ACC112 (cell line): ENCODE measurements at regions not wholly inside any gene's neighbourhood (a gene's known extent, or its start where the extent isn't known, plus 50 kb on each side); places are given as distances from the start of the nearest gene placed in this dataset.

ENCODE experiments used
- H2AFZ ChIP-seq: fragments of 200-600 bp; sonication (generic); one replicate; pipeline ENCODE4 v1.6.0; 2017; ENCODE audit warnings: antibody characterized with exemption, low read length; ENCODE audit not compliant: unreplicated experiment
- H3K27ac ChIP-seq: fragments of 200-600 bp; sonication (generic); 2 replicates; pipeline ENCODE4 v1.5.1; 2014; ENCODE audit warnings: low read depth, mild to moderate bottlenecking, antibody characterized with exemption, low read length, moderate library complexity
- H3K27me3 ChIP-seq: fragments of 200-600 bp; sonication (generic); 2 replicates; pipeline ENCODE4 v1.6.1; 2014; ENCODE audit warnings: mild to moderate bottlenecking, antibody characterized with exemption, low read length, moderate library complexity, mixed read lengths; ENCODE audit not compliant: insufficient read depth
- H3K36me3 ChIP-seq: fragments of 200-600 bp; sonication (generic); 2 replicates; pipeline ENCODE4 v1.6.1; 2016; ENCODE audit warnings: mild to moderate bottlenecking, antibody characterized with exemption, low read length, moderate library complexity, mixed read lengths; ENCODE audit not compliant: insufficient read depth
- H3K4me1 ChIP-seq: fragments of 200-600 bp; sonication (generic); one replicate; pipeline ENCODE4 v1.6.1; 2016; ENCODE audit warnings: low read length, mixed read lengths; ENCODE audit not compliant: insufficient read depth, unreplicated experiment, control insufficient read depth
- H3K4me3 ChIP-seq: fragments of 200-600 bp; sonication (generic); 2 replicates; pipeline ENCODE4 v1.5.1; 2014; ENCODE audit warnings: mild to moderate bottlenecking, low read depth, low read length
- H3K79me2 ChIP-seq: fragments of 200-600 bp; sonication (generic); one replicate; pipeline ENCODE4 v1.6.0; 2016; ENCODE audit warnings: low read length; ENCODE audit not compliant: control insufficient read depth, unreplicated experiment, insufficient read depth

GRCh38 chr2:136482966-136483365 lies 282.4 kb upstream of the THSD7B start:
- Histone ChIP-seq H3K36me3 (no peaks in the 10 kb centered on the region), H3K4me1 (no peaks in the 10 kb centered on the region), H3K27me3 (no peaks in the 10 kb centered on the region), H3K27ac (no peak overlapping the region), H3K4me3 (no peak overlapping the region), H3K79me2 (no peaks in the 10 kb centered on the region), H2AFZ (no peak overlapping the region)

- Histone ChIP-seq H3K4me3 (no peak overlapping the region), H3K27me3 (no peaks in the 10 kb centered on the region), H3K27ac (no peak overlapping the region), H2AFZ (no peak overlapping the region), H3K79me2 (no peaks in the 10 kb centered on the region), H3K4me1 (no peaks in the 10 kb centered on the region), H3K36me3 (no peaks in the 10 kb centered on the region)
Observed at GRCh38 chr2:136482006-136482405, 283.3 kb upstream of the THSD7B start.

DNA sequence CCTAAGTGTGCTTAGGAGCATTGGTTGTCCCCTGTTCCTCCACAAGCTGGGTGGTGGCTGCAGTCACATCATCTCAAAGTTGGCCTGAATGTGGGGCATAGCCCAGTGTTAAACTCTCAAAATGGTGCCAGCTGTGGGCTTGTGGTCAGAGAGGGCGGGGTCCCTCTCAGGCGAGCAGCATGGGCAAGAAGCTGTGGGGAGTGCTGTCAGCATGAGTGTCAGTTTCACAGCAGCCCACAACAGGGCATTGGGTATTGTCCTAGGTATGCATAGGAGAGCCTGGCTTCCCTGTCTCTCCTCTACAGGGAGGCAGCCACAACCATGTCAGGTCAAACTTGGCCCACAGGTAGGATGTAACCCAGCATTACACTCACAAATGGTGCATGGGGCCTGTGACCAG lies 285.6 kb upstream of the THSD7B start:
- no peak overlapping the region for H3K4me3 ChIP-seq
- no peak overlapping the region for H2AFZ ChIP-seq
- H3K79me2 ChIP-seq = no peaks in the 10 kb centered on the region
- no peaks in the 10 kb centered on the region for H3K36me3 ChIP-seq
- H3K27ac ChIP-seq = no peak overlapping the region
- H3K4me1 ChIP-seq = no peaks in the 10 kb centered on the region
- H3K27me3 ChIP-seq = no peaks in the 10 kb centered on the region

DNA sequence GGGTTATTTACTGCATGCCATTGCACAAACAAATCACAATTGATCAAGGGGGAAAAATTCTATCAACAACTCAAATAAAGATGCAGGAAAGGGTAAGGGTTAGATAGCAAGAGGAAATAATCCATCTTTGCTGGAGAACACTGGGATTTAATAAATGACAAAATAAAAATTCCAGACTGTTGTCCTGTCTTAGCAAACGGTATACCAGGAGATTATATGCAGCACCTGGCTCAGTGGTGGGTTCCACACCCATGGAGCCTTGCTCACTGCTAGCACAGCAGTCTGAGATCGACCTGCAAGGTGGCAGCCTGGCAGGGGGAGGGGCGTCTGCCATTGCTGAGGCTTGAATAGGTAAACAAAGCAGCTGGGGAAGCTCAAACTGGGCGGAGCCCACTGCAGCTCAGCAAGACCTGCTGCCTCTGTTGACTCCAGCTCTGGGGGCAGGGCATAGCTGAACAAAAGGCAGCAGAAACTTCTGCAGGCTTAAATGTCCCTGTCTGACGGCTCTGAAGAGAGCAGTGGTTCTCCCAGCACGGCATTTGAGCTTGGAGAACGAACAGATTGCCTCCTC lies 296.5 kb upstream of the THSD7B start:
- Histone ChIP-seq H3K27ac (no peak overlapping the region), H3K4me1 (no peaks in the 10 kb centered on the region), H3K4me3 (no peak overlapping the region), H3K79me2 (no peaks in the 10 kb centered on the region), H3K36me3 (no peaks in the 10 kb centered on the region), H3K27me3 (no peaks in the 10 kb centered on the region), H2AFZ (no peak overlapping the region)

DNA sequence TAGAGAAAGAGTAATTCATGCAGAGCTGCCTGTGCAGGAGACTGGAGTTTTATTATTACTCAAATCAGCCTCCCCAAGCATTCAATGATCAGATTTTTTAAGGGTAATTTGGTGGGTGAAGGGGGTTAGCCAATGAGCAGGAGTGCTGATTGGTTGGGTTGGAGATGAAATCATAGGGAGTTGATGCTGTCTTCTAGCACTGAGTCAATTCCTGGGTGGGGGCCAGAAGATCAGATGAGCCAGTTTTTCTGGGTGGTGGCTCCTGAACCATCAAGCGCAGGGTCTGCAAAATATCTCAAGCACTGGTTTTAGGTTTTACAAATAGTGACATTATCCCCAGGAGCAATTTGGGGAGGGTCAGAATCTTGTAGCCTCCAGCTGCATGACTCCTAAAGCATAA lies 312.8 kb upstream of the THSD7B start:
- Histone ChIP-seq H3K79me2 (no peaks in the 10 kb centered on the region), H2AFZ (no peak overlapping the region), H3K36me3 (no peaks in the 10 kb centered on the region), H3K27ac (no peak overlapping the region), H3K4me3 (no peak overlapping the region), H3K4me1 (no peaks in the 10 kb centered on the region), H3K27me3 (no peaks in the 10 kb centered on the region)

- no peaks in the 10 kb centered on the region for H3K27me3 ChIP-seq
- no peak overlapping the region for H2AFZ ChIP-seq
- H3K36me3 ChIP-seq = no peaks in the 10 kb centered on the region
- H3K4me3 ChIP-seq = no peak overlapping the region
- no peaks in the 10 kb centered on the region for H3K4me1 ChIP-seq
- no peak overlapping the region for H3K27ac ChIP-seq
- no peaks in the 10 kb centered on the region for H3K79me2 ChIP-seq
Observed at GRCh38 chr2:136448986-136449780, 316.2 kb upstream of the THSD7B start.

DNA sequence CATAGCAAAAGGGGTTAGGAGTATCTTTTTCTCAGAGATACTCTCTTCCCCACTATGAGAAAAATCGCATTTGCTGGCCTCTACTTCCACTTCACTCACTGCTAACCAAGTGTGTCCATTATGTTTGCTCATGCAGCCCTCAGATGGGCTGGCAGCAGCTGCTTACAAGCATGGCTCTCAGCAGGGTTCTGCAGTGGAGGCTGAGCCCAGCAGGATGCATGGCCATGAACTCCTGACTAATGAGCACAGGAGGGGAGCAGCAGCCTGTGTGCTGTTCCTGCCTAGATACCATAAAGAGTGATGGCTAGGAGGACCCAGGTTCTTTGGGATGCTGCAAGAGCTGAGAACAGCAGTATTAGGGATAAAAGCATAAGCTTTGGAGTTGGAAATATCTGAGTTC lies 316.9 kb upstream of the THSD7B start:
- Histone ChIP-seq H3K27ac (no peak overlapping the region), H3K27me3 (no peaks in the 10 kb centered on the region), H2AFZ (no peak overlapping the region), H3K79me2 (no peaks in the 10 kb centered on the region), H3K4me1 (no peaks in the 10 kb centered on the region), H3K36me3 (no peaks in the 10 kb centered on the region), H3K4me3 (no peak overlapping the region)

- Histone ChIP-seq H3K36me3 (no peaks in the 10 kb centered on the region), H3K4me3 (no peak overlapping the region), H3K27me3 (no peaks in the 10 kb centered on the region), H3K79me2 (no peaks in the 10 kb centered on the region), H3K4me1 (no peaks in the 10 kb centered on the region), H3K27ac (no peak overlapping the region), H2AFZ (no peak overlapping the region)
Observed at GRCh38 chr2:136444323-136444722, 321.0 kb upstream of the THSD7B start.

DNA sequence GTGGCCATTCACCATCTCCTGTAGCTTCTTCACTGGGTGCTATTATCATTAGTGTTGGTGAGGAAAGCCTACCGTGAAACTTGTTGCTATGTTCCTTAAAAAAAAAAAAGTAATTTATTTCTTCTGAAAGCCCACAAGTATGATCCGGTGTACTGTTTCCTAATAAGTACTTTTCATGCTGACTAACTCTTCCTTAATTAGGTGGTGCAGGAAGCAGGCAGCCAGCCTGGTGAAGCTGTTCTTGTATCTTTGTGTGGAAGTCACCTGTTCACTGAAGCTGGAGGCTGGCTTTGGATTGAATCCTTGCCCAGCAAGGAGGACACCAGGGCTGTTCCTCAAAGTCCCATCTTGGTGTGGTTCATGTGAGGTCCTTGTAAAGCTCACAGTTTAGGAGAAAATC lies 321.7 kb upstream of the THSD7B start:
- Histone ChIP-seq H3K4me1 (no peaks in the 10 kb centered on the region), H3K36me3 (no peaks in the 10 kb centered on the region), H2AFZ (no peak overlapping the region), H3K27me3 (no peaks in the 10 kb centered on the region), H3K27ac (no peak overlapping the region), H3K79me2 (no peaks in the 10 kb centered on the region), H3K4me3 (no peak overlapping the region)

DNA sequence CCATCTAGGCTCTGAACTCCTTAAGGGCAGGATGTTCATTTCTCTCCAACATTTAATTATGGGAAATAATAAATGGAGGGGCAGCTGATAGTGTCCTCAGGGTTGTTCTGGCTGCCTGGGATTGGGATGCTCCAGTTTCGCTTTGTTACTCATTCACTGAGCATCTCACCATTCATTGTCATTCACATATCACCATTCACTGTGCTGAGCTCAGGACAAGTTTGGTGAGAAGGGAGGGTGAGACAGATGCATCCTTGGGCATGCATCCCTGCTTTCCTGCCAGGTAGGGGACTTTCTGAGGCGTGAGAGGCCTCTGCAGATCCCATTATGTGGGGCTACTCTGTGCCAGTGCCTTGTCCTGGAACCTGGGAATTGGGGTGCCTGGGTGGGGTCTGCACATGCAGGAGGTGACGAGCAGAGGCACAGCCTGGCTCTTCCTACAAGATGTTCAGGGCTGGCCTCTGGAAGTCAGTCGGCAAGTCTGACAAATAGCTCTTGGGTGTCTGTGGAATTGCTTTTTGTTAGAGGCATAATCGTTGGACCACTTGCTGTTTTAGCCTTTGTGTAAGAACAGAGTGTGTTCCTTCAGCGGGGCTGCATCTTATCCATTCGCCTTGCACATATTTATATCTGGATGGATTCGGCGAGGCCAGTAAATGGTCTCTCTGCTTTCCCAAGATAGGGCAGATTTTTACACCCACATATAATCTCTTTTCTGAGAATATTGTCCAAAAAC lies 323.2 kb upstream of the THSD7B start:
- no peaks in the 10 kb centered on the region for H3K27me3 ChIP-seq
- H3K4me3 ChIP-seq = no peak overlapping the region
- H3K4me1 ChIP-seq = no peaks in the 10 kb centered on the region
- no peak overlapping the region for H3K27ac ChIP-seq
- H3K79me2 ChIP-seq = no peaks in the 10 kb centered on the region
- H3K36me3 ChIP-seq = no peaks in the 10 kb centered on the region
- no peak overlapping the region for H2AFZ ChIP-seq
